SK-N-SH (cell line): ENCODE measurements at regions not wholly inside any gene's neighbourhood (a gene's known extent, or its start where the extent isn't known, plus 50 kb on each side); places are given as distances from the start of the nearest gene placed in this dataset.

Source experiments
- CTCF ChIA-PET: fragments of 300-600, 350-600 bp; formaldehyde crosslinking; extraction: SDS; loops from one replicate; lab custom pipeline; 2021; lab: Yijun Ruan, JAX
- POLR2A ChIA-PET: fragments of 350-600 bp; sonication (Branson Sonifier 250); formaldehyde crosslinking; extraction: SDS; loops from one replicate; lab custom pipeline; 2020; ENCODE audit warnings: antibody characterized with exemption, inconsistent platforms; lab: Yijun Ruan, JAX
- DNase-seq: peaks from one replicate; pipeline ENCODE4 v3.0.0; 2012
- H2AFZ ChIP-seq: fragments of 200-600 bp; sonication (generic); 2 replicates; pipeline ENCODE4 v1.8.1; 2016; ENCODE audit warnings: antibody characterized with exemption, mild to moderate bottlenecking, low read depth
- H3F3A ChIP-seq: fragments of 200-600 bp; sonication (generic); replicated peaks from 2 replicates; pipeline ENCODE3; 2016; ENCODE audit warnings: antibody characterized with exemption, mild to moderate bottlenecking; ENCODE audit not compliant: insufficient read depth
- H3K27ac ChIP-seq, 2 experiments: fragments of 200-500 bp in 1 of 2; fragments of 200-600 bp in 1 of 2; sonication (Bioruptor generic) in 1 of 2; sonication (generic), shearing (Covaris generic) in 1 of 2; 2 replicates each; pipeline versions ENCODE4 v1.5.1 to v1.6.1; 2014 to 2016; ENCODE audit warnings: low read depth in 2 of 2, inconsistent platforms in 1 of 2, low read length in 1 of 2, mild to moderate bottlenecking in 1 of 2, mixed read lengths in 1 of 2
- H3K27me3 ChIP-seq: fragments of 200-600 bp; sonication (generic), shearing (Covaris generic); 2 replicates; pipeline ENCODE4 v1.6.1; 2016; ENCODE audit warnings: mixed run types; ENCODE audit not compliant: insufficient read depth
- H3K36me3 ChIP-seq, 2 experiments: fragments of 200-500 bp in 1 of 2; fragments of 200-600 bp in 1 of 2; sonication (Bioruptor generic) in 1 of 2; sonication (generic) in 1 of 2; replicated peaks in 1 of 2; 2 replicates each; pipeline versions ENCODE3 to v1.5.1; 2014 to 2016; ENCODE audit warnings: low read length in 1 of 2, mild to moderate bottlenecking in 1 of 2; ENCODE audit not compliant: insufficient read depth in 2 of 2, control insufficient read depth in 1 of 2
- H3K4me1 ChIP-seq, 2 experiments: fragments of 200-500 bp in 1 of 2; fragments of 200-600 bp in 1 of 2; sonication (Bioruptor generic) in 1 of 2; sonication (generic), shearing (Covaris generic) in 1 of 2; 2 replicates each; pipeline versions ENCODE4 v1.5.1 to v1.6.1; 2014 to 2016; ENCODE audit warnings: low read depth in 1 of 2, low read length in 1 of 2, mixed run types in 1 of 2; ENCODE audit not compliant: insufficient read depth in 2 of 2, control insufficient read depth in 1 of 2
- H3K4me2 ChIP-seq: fragments of 200-600 bp; sonication (generic), shearing (Covaris generic); 2 replicates; pipeline ENCODE4 v1.6.1; 2017; ENCODE audit warnings: mixed run types
- H3K4me3 ChIP-seq, 2 experiments: fragments of 200-500 bp in 1 of 2; fragments of 200-600 bp in 1 of 2; sonication (Bioruptor generic) in 1 of 2; sonication (generic), shearing (Covaris generic) in 1 of 2; 2 replicates each; pipeline versions ENCODE4 v1.5.1 to v1.8.1; 2014 to 2016; ENCODE audit warnings: low read depth in 2 of 2, inconsistent platforms in 1 of 2, low read length in 1 of 2, mild to moderate bottlenecking in 1 of 2, mixed read lengths in 1 of 2, moderate library complexity in 1 of 2
- H3K79me2 ChIP-seq: fragments of 200-600 bp; sonication (generic); 2 replicates; pipeline ENCODE4 v1.8.1; 2017; ENCODE audit warnings: mild to moderate bottlenecking; ENCODE audit not compliant: insufficient read depth
- H3K9ac ChIP-seq: fragments of 200-600 bp; sonication (generic); 2 replicates; pipeline ENCODE4 v1.6.1; 2017; ENCODE audit warnings: mixed run types
- H3K9me2 ChIP-seq: fragments of 200-600 bp; sonication (generic); 2 replicates; pipeline ENCODE4 v1.6.1; 2017; ENCODE audit warnings: mixed run types
- H3K9me3 ChIP-seq: fragments of 200-600 bp; sonication (generic); 2 replicates; pipeline ENCODE4 v1.6.1; 2017; ENCODE audit warnings: mixed run types, mild to moderate bottlenecking, moderate library complexity
- H4K20me1 ChIP-seq: fragments of 200-600 bp; sonication (generic); 2 replicates; pipeline ENCODE4 v1.6.1; 2017; ENCODE audit warnings: mild to moderate bottlenecking, mixed run types; ENCODE audit not compliant: insufficient read depth
- CHD2 ChIP-seq: fragments of 150-350 bp; IDR thresholded peaks from 2 replicates; pipeline ENCODE4 v1.6.1; 2018; ENCODE audit warnings: low read length; ENCODE audit not compliant: partially characterized antibody
- EP300 ChIP-seq, 2 experiments: IDR thresholded peaks; 2 replicates each; pipeline versions ENCODE4 v1.4.0 to v1.6.1; 2012; ENCODE audit warnings: borderline replicate concordance in 1 of 2, low read depth in 1 of 2, low read length in 1 of 2
- FOSL2 ChIP-seq: IDR thresholded peaks from 2 replicates; pipeline ENCODE4 v1.4.0; 2012; ENCODE audit warnings: low read depth, mild to moderate bottlenecking, moderate library complexity, borderline replicate concordance
- FOXM1 ChIP-seq: IDR thresholded peaks from 2 replicates; pipeline ENCODE4 v1.4.0; 2012; ENCODE audit warnings: low read depth, mild to moderate bottlenecking
- JUND ChIP-seq: IDR thresholded peaks from 2 replicates; pipeline ENCODE4 v1.4.0; 2012
- MAX ChIP-seq: IDR thresholded peaks from 2 replicates; pipeline ENCODE4 v1.4.0; 2012; ENCODE audit warnings: low read depth
- NFIC ChIP-seq: IDR thresholded peaks from 2 replicates; pipeline ENCODE4 v1.4.0; 2012; ENCODE audit warnings: borderline replicate concordance
- RXRA ChIP-seq: IDR thresholded peaks from 2 replicates; pipeline ENCODE4 v1.4.0; 2012; ENCODE audit warnings: low read depth, mild to moderate bottlenecking, borderline replicate concordance
- TCF12 ChIP-seq: IDR thresholded peaks from 2 replicates; pipeline ENCODE4 v1.4.0; 2012
- YY1 ChIP-seq: IDR thresholded peaks from 2 replicates; pipeline ENCODE4 v1.4.0; 2012; ENCODE audit warnings: low read depth, mild to moderate bottlenecking
- WGBS: methylation state at CpG from one replicate; pipeline ENCODE4 v1.1.6; 2017; ENCODE audit warnings: low lambda C conversion rate; 5-methylcytosine and 5-hydroxymethylcytosine counted together
- TF ChIP-seq, protein P1 (sequence below): IDR thresholded peaks from 2 replicates; pipeline ENCODE4 v1.4.0; 2012; ENCODE audit warnings: low read depth, borderline replicate concordance
- TF ChIP-seq, protein P2 (sequence below): IDR thresholded peaks from 2 replicates; pipeline ENCODE4 v1.4.0; 2012; ENCODE audit warnings: low read depth, borderline replicate concordance
- TF ChIP-seq, protein P3 (sequence below): fragments of 200-600 bp; sonication (generic); IDR thresholded peaks from 2 replicates; pipeline ENCODE4 v1.6.1; 2017; ENCODE audit warnings: antibody characterized with exemption, mild to moderate bottlenecking, moderate library complexity
- TF ChIP-seq, protein P4 (sequence below): fragments of 150-350 bp; IDR thresholded peaks from 2 replicates; pipeline ENCODE4 v1.6.1; 2017; ENCODE audit warnings: antibody characterized with exemption, low read length, low read depth, borderline replicate concordance

DNA sequence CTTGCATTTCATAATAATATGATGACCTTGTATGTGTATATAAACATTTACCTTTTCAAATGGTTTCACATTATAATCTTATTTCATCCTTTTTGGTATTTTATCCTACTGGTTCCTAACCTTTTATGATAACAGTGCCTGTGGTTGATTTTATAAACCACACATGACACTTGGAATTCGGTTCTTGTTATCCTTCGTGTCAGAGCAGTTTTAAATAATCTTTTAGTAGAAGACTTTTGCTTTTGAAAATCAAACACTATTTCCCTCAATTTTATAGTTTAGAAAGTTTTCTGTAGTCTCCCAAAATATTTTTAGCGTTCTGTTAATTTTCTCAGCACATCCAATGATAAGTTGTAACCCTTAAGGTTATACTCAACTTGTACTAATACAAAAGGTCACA, 676.8 kb downstream of the RAPGEF2 start:
- 29% methylated on average over 3 of the region's 3 CpGs for WGBS

DNA sequence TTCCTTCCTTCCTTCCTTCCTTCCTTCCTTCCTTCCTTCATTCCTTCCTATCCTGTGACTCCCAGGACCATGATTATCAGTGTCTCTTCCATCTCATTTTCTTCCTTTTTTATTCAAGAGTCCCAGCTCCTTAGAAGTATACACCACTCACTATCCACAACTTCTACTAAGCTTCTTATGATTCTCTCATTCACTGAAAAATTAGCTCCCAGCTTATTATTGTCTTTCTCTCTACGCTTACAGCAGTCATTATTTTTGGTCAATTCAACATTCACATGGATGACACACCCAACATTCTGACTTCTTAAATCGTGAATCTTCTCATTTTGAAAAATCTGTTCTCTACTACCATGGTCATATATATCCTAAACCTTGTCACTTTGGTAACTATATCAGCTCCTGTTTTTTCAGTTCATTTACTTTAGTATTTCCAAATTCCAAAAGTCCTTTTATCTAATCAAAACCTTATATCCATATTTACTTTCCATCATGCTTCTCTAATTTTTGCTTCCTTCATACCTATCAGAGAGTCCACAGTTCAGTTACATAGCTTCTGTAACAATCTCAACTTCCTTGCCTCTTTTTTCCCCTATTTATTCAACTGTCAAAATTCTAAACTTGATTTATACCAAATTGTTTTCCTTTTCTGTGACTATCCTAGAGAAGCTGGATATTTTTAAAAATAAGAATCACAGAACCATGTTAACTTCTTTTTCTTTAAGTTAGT, 677.5 kb downstream of the RAPGEF2 start:
- TF ChIP-seq YY1, result no peak
- no peak for DNase-seq
- Histone ChIP-seq H2AFZ (no peak overlapping the region), H3F3A (no peaks in the 10 kb centered on the region), H3K79me2 (no peaks in the 10 kb centered on the region), H3K4me3 (no peak overlapping the region), H3K27me3 (no peaks in the 10 kb centered on the region), H4K20me1 (no peaks in the 10 kb centered on the region), H3K9me2 (no peaks in the 10 kb centered on the region), H3K9ac (no peak overlapping the region), H3K4me2 (no peak overlapping the region), H3K9me3 (no peaks in the 10 kb centered on the region), H3K4me1 (peaks cover 0 to 5% of the 10 kb centered on the region in 2 experiments; a peak in 1 of 4 replicates), H3K36me3 (no peaks in the 10 kb centered on the region), H3K27ac (no peak overlapping the region)
- WGBS, result 30% methylated on average over 2 of the region's 2 CpGs
- ChIA-PET CTCF (interaction anchor here (0.6 to 1.0 kb wide), 2 partner anchors 10 to 705 kb away, joined by 3 to 4 read pairs; no protein-coding TSS in a partner anchor), POLR2A (no interaction called here)

More for the DNA sequence above, 676.8 kb downstream of the RAPGEF2 start:
- H3K4me2 ChIP-seq, result no peak overlapping the region
- no peak for DNase-seq
- H4K20me1 ChIP-seq, result no peaks in the 10 kb centered on the region
- no peaks in the 10 kb centered on the region for H3K9me2 ChIP-seq
- no peak overlapping the region for H3K9ac ChIP-seq
- H3K9me3 ChIP-seq, result no peaks in the 10 kb centered on the region
- H2AFZ ChIP-seq, result no peak overlapping the region
- H3K36me3 ChIP-seq, result no peaks in the 10 kb centered on the region
- no peaks in the 10 kb centered on the region for H3F3A ChIP-seq
- no peak for TF ChIP-seq MAX
- H3K4me3 ChIP-seq, result no peak overlapping the region
- ChIA-PET CTCF (interaction anchor here (1.0 kb wide), 1 partner anchor 9 kb away, joined by 4 read pairs; no protein-coding TSS in a partner anchor), POLR2A (no interaction called here)
- H3K4me1 ChIP-seq, result peaks cover 0 to 5% of the 10 kb centered on the region in 2 experiments; a peak in 1 of 4 replicates
- H3K27me3 ChIP-seq, result no peaks in the 10 kb centered on the region
- no peak overlapping the region for H3K27ac ChIP-seq
- H3K79me2 ChIP-seq, result no peaks in the 10 kb centered on the region

DNA sequence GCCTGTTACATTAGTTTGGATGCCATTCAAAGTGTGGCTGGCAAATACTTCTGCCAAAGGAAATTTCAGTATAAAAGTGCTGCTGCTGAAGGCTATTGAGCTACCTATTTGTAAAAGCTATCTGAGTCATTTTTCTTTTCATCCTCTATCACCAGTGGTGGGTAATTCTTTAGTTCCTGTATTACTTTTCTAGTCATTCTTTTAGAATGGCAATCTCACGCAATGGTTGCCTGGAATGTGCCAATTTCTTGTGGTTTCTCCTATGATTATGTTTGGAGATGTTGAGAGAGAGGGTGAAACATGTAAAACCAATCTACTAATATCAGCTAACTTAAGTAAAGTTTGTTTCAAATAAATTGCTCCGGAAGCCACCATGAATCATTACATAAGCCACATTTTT, 685.0 kb downstream of the RAPGEF2 start:
- Histone ChIP-seq H3K4me2 (no peak overlapping the region), H3F3A (no peaks in the 10 kb centered on the region), H3K4me1 (no peaks in the 10 kb centered on the region), H3K27ac (no peak overlapping the region), H3K36me3 (no peaks in the 10 kb centered on the region), H3K9me2 (no peaks in the 10 kb centered on the region), H3K4me3 (no peak overlapping the region), H3K9me3 (no peaks in the 10 kb centered on the region), H3K27me3 (no peaks in the 10 kb centered on the region), H2AFZ (no peak overlapping the region), H3K79me2 (no peaks in the 10 kb centered on the region), H4K20me1 (no peaks in the 10 kb centered on the region), H3K9ac (no peak overlapping the region)
- POLR2A ChIA-PET, result no interaction called here
- 27% methylated on average over 2 of the region's 2 CpGs for WGBS
- CTCF ChIA-PET, result no interaction called here
- no peak for DNase-seq
- TF ChIP-seq CHD2, result no peak
- TF ChIP-seq, protein P1, sequence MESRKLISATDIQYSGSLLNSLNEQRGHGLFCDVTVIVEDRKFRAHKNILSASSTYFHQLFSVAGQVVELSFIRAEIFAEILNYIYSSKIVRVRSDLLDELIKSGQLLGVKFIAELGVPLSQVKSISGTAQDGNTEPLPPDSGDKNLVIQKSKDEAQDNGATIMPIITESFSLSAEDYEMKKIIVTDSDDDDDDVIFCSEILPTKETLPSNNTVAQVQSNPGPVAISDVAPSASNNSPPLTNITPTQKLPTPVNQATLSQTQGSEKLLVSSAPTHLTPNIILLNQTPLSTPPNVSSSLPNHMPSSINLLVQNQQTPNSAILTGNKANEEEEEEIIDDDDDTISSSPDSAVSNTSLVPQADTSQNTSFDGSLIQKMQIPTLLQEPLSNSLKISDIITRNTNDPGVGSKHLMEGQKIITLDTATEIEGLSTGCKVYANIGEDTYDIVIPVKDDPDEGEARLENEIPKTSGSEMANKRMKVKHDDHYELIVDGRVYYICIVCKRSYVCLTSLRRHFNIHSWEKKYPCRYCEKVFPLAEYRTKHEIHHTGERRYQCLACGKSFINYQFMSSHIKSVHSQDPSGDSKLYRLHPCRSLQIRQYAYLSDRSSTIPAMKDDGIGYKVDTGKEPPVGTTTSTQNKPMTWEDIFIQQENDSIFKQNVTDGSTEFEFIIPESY, result no peak
- no peak for TF ChIP-seq RXRA
- TF ChIP-seq, protein P2, sequence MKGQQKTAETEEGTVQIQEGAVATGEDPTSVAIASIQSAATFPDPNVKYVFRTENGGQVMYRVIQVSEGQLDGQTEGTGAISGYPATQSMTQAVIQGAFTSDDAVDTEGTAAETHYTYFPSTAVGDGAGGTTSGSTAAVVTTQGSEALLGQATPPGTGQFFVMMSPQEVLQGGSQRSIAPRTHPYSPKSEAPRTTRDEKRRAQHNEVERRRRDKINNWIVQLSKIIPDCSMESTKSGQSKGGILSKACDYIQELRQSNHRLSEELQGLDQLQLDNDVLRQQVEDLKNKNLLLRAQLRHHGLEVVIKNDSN, result no peak
- TF ChIP-seq FOSL2, result no peak
- no peak for TF ChIP-seq EP300 (IDR thresholded peaks at IDR 0.05; ENCODE audit: borderline replicate concordance in 1 of 2, low read depth in 1 of 2, low read length in 1 of 2)
- no peak for TF ChIP-seq NFIC
- TF ChIP-seq TCF12, result no peak
- no peak for TF ChIP-seq JUND
- TF ChIP-seq, protein P3, sequence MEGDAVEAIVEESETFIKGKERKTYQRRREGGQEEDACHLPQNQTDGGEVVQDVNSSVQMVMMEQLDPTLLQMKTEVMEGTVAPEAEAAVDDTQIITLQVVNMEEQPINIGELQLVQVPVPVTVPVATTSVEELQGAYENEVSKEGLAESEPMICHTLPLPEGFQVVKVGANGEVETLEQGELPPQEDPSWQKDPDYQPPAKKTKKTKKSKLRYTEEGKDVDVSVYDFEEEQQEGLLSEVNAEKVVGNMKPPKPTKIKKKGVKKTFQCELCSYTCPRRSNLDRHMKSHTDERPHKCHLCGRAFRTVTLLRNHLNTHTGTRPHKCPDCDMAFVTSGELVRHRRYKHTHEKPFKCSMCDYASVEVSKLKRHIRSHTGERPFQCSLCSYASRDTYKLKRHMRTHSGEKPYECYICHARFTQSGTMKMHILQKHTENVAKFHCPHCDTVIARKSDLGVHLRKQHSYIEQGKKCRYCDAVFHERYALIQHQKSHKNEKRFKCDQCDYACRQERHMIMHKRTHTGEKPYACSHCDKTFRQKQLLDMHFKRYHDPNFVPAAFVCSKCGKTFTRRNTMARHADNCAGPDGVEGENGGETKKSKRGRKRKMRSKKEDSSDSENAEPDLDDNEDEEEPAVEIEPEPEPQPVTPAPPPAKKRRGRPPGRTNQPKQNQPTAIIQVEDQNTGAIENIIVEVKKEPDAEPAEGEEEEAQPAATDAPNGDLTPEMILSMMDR, result no peak
- TF ChIP-seq FOXM1, result no peak
- TF ChIP-seq MAX, result no peak
- TF ChIP-seq, protein P4, sequence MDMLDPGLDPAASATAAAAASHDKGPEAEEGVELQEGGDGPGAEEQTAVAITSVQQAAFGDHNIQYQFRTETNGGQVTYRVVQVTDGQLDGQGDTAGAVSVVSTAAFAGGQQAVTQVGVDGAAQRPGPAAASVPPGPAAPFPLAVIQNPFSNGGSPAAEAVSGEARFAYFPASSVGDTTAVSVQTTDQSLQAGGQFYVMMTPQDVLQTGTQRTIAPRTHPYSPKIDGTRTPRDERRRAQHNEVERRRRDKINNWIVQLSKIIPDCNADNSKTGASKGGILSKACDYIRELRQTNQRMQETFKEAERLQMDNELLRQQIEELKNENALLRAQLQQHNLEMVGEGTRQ, result no peak
